ENCODE measurements at regions not wholly inside any gene's neighbourhood (a gene's known extent, or its start where the extent isn't known, plus 50 kb on each side); places are given as distances from the start of the nearest gene placed in this dataset.

DNA sequence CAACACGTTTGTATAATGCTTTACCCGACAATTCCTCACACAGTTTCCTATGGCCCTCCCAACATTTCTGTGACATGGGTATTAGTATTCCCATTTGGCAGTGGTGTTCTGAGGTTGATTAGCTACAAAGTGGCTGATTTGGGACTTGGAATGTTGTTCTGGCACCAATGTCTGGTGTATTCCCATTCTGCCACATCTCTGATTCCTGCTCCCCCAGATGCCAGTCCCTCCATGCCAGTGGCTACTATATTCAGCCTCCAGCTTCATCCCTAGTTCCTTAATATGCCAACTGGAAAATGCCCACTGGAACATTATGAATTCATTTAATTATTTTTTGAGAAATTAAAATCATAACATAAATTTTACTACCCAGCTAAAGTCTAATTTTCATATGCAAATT, 60.6 kb upstream of the NBEA start:
- TF ChIP-seq, protein P1, sequence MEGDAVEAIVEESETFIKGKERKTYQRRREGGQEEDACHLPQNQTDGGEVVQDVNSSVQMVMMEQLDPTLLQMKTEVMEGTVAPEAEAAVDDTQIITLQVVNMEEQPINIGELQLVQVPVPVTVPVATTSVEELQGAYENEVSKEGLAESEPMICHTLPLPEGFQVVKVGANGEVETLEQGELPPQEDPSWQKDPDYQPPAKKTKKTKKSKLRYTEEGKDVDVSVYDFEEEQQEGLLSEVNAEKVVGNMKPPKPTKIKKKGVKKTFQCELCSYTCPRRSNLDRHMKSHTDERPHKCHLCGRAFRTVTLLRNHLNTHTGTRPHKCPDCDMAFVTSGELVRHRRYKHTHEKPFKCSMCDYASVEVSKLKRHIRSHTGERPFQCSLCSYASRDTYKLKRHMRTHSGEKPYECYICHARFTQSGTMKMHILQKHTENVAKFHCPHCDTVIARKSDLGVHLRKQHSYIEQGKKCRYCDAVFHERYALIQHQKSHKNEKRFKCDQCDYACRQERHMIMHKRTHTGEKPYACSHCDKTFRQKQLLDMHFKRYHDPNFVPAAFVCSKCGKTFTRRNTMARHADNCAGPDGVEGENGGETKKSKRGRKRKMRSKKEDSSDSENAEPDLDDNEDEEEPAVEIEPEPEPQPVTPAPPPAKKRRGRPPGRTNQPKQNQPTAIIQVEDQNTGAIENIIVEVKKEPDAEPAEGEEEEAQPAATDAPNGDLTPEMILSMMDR (IDR thresholded peaks at IDR 0.05) = no peak

DNA sequence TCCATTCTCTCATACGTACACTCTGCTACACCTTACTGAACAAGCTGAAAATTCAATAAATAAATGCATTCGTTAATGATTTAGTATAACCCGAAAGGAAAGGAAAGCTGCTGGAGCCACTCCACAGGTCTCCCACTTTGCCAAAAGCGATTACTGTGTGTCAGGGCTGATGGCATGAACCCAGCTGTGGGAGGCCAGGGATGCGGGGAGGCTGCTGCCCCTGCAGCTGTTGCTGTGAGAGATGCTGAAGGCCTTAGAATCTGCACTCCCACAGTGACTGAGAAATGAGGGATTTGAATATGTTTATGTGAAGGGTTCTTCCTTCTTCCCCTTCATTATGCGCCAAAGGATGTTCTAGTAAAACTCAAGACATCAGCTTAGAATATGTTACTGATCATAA, 58.7 kb upstream of the NBEA start:
- H3K27ac ChIP-seq = no peak overlapping the region
- TF ChIP-seq, protein P1 (IDR thresholded peaks at IDR 0.05) = no peak
- no peak for DNase-seq (ENCODE audit: low spot score)
- no peak overlapping the region for H3K4me3 ChIP-seq

More for the DNA sequence above, 60.6 kb upstream of the NBEA start:
- no peak overlapping the region for H3K27ac ChIP-seq
- H3K4me3 ChIP-seq = no peak overlapping the region
- DNase-seq (ENCODE audit: low spot score) = no peak

DNA sequence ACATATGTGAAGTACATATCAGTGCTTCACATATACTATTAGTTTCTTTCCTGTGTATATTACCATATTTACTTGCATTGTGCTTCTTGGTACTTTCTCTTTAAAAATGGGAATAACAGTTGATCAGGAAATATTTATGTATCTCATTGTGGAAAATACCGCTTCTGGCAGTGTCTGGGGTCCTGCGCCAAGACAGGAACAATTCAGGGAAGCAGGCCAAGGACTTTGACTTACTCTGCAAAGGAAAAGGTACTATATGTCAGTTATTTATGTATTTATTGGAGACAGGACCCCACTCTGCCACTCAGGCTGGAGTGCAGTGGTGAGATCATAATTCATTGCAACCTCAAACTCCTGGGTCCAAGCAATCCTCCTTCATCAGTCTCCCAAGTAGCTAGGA, 57.7 kb upstream of the NBEA start:
- DNase-seq (ENCODE audit: low spot score) = no peak

DNA sequence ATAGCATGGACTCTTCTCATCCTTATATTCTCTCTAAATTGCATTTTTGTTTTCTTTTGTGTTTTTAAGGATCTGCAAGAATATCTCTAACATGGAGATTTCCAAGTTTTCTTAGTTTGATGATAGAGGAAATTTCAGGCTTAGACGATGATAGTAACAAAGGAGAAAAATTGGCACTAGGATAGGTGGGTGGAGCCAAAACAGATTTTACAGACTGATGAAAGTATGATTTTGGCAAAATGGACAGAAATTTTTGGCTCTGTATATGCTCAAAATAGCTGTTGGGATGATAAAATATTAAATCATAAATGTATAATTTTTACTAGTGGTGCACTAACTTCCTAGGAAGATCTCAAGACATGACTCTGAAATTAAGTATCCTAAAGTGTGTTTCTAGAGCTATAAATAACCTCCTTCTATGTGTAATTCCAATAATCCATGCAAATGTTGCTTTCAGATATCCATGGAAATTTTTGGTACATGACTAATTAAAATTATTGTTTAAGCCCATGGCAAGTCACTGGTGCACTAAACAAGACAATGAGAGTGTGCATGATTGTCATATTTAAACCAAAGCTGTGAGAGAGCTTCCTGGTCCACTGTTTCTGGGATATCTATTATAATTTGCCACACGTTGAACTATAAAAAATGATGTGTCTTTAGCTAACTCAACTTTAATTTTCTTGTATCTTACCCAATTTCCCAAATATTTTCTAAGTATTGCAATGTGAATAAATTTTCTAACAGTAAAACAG, 55.8 kb upstream of the NBEA start:
- Histone ChIP-seq H3K4me3 (no peak overlapping the region), H3K27ac (no peak overlapping the region)
- TF ChIP-seq, protein P1 (IDR thresholded peaks at IDR 0.05) = no peak
- no peak for DNase-seq (ENCODE audit: low spot score)

More for the DNA sequence above, 57.7 kb upstream of the NBEA start:
- TF ChIP-seq, protein P1 (IDR thresholded peaks at IDR 0.05) = no peak
- no peak overlapping the region for H3K4me3 ChIP-seq
- no peak overlapping the region for H3K27ac ChIP-seq

DNA sequence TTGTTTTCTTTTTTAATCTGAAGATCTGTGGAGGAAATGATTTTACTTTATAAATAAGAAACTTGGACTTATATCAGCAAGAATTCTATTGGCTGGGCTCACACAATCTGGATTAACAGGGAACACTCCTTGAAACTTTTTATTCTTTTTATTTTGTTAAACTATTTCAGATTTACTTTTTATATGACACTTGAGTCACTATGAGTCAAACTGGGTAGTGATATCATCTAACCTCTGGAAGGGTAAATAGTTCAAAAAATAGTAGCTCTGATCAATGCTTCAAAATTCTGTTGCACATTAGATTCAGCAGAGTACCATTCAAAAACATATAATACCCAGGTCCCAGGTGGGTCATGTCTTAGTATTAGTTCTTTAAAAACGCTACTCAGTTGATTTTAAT, 55.1 kb upstream of the NBEA start:
- TF ChIP-seq, protein P1 (IDR thresholded peaks at IDR 0.05) = no peak
- Histone ChIP-seq H3K4me3 (no peak overlapping the region), H3K27ac (no peak overlapping the region)
- DNase-seq (ENCODE audit: low spot score) = no peak

All from coronary artery (tissue), 2 donors.